ENCODE measurements at regions not wholly inside any gene's neighbourhood (a gene's known extent, or its start where the extent isn't known, plus 50 kb on each side); places are given as distances from the start of the nearest gene placed in this dataset.

DNA sequence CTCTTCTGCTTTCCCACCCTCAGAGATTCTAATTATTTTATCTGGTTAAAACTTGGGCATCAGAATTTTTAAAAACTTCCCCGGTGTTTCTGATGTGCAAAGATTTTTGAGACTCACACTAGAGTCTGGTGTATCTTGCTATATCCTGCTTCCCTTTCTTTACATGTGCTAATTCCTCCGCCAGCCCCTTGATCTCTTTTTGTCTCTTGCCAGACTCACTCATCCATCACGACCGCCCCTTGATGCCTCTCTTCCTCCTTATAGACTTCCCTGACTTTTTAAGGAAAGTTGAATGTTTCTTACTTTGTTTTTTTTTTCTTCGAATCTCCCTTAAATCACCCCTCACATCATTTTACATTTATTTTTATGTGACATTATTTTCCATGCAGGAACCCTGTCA, 274.9 kb upstream of the PITX2 start:
- DNase-seq (ENCODE audit: low read depth), result no peak

DNA sequence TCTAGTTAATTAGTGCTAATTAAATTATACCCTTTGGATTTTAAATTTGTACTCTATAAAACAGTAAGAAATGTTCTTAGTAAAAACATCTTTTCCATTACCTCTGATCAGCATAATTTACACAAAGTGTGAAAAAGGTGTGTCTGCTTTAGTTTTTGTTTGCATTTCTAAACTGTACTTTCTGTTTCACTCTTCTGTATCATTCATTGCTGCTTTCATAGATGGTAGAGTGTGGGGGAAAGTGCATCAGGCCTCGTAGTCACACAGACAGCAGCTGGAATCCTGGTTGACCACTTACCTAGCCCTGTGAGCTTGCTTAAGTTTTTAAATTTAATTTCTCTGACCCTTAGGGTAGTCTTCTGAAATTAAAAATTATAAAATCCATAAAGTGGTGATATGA, 275.4 kb upstream of the PITX2 start:
- no peak for DNase-seq (ENCODE audit: low read depth)

DNA sequence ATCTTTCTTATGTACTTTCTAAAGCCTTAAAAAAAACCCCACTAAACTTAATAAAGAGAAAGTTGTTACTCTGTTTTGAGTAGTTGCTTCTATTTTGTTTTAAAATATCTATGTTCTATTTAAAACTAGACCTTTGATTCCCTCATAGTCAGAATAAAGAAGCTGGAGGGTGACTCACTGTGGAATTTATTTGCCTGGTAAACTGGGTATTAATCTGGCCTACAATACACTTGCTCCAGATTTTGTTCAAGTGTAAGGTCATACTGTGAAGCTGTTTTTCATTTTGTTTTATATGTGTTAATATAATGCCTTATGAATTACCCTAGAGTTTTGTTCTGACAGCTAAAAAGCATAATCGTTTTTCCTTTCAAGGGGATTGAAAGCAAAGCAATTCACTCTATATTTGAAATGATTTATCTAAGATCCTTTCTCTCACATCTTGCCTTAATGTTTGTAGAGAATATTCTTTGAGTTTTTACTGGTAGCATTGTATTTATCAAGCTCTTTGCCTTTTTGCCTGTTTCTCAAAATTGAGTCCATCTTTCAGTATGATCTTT, 277.4 kb upstream of the PITX2 start:
- peak; percentile 21 for DNase-seq (ENCODE audit: low read depth)

DNA sequence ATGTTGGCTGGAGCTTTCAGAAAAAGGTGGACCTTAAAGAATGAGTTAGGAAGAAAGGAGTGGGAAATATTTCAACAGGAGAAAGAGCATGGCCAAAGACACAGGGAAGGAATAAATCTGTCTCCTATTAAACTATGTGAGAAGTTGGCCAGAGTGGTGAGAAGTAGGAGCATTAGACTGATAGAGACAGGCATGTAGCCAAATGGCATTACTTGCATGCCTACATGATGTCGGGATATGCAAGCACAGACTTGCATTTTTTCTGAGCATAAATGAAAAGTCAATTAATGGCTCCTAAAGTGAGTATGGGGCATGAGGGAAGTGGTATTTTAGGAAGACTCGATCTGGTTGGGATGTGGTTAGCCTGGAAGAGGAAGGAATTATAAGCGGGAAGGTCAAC, 279.6 kb upstream of the PITX2 start:
- DNase-seq (ENCODE audit: low read depth), result no peak

DNA sequence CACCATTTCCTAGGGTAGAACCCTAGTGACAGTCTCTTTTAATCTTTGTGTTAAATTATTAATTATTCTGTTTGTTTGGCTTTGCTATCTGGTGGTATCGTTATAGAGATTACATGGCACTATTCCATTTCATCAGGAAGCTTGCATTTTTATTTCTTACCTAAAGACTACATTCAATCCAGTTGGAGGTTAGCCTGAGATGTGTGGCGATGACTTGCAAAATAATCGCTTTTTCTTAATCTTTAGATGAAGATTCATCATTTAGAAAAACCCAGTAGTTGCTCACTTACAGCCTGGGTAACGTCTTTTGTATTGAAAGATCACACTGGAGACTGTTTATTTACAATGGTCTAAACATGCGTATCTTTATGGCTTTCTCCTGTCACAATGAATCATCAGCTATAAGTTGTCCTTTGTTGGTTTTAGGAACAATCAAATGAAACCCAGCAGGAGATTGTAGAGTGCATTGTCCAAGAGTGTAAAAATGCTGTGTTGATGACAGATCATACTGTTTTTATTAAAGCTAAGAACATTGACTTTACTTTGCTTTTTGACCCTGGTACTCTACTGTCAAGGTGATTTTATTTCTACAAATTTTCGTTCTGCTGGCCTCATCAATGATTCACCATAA, 281.7 kb upstream of the PITX2 start:
- peak; percentile 50 for DNase-seq (ENCODE audit: low read depth)

DNA sequence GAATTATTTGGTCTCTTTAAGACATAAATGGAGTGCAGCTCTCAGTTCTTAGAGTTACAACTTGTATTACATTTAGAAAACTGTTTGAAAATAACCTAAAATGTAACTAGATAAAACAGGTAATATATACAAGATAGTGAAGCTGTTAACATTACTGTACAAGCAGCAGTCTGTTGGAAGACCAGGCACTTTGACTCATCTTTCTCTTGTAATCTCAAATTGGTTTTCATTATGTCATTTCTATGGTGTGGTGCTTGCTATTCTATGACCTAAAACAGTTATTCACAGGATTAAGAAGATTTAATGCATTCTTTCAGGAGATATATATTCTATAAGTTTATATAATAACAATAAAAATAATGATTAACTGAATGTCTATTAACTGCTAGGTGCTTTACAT, 282.5 kb upstream of the PITX2 start:
- DNase-seq (ENCODE audit: low read depth), result no peak

DNA sequence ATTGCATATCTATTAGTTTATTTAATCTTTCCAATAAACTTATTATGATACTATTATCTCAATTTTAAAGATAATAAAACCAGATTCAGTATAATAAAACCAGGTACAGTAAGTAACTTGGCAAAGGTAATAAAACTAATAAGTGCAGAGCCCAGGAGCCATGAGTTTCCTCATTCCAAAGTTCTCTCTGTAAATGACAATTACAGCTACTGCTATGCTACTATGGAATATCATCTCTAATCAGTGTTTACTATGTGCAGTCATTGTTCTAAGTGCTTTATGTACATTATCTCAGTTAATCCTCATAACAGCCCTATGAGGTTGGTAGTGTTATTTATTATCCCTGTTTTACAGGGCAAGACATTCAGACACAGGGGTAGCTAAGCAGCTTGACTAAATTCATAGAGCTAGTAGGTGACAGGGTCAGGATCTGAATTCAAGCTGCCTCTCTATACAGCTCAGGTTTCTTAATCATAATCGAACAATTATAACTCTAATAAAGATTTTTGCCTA, 285.0 kb upstream of the PITX2 start:
- no peak for DNase-seq (ENCODE audit: low read depth)

DNA sequence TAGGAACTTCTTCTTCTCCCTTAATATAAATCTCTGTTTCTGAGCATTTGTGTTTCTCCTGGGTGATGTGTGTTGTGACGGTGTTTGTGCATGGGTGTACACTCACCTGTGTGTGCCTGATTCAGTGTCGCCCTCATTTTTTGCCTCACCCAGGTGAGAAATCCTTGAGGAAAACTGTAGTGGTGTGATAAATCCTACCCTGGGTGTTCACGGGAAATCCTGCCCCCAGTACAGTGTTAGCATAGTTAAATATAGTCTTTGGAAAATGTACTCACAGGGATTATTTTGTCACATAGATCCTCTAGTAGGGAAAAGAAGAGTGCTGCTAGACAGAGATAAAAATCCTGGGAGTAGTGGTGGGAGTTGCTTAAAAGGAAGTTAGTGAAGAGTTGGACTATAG, 291.9 kb upstream of the PITX2 start:
- no peak for DNase-seq (ENCODE audit: low read depth)

DNA sequence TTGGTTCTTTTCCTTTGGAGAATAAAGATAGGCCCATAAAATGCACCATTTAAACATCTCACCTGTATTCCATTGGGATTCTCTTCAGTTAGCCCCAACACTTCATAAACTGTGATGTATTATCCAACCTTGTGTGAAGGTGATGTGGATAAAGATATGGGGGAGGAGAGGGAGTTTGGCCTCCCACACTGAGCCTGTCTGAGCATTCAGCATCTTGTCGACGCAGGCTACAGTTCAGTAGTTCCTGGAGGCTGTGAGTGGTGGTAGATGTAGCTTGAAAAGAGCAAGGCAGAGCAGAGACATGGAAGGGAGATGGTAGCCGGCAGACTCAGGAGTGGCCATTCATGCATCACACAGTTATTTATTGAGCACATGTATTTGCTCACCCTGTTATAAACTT, 292.4 kb upstream of the PITX2 start:
- DNase-seq (ENCODE audit: low read depth), result no peak

DNA sequence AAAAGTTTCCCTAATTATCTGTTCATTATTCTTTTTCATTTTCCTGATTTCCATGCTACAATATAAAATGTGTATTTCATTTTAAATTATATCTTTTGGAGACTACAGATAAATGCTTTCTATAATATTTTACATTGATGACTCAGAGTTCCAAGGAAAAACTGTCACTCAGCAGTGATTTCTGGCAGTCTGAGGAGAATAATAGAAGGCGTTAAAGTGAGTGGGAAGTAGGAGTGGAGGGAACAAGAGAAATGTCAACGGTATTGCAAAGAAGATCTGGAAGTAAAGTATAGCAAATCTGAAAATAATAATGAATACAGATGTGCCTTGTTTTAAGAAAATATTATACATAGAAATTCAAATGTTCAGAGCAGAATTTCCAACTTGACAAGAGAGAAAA, 293.6 kb upstream of the PITX2 start:
- no peak for DNase-seq (ENCODE audit: low read depth)

DNA sequence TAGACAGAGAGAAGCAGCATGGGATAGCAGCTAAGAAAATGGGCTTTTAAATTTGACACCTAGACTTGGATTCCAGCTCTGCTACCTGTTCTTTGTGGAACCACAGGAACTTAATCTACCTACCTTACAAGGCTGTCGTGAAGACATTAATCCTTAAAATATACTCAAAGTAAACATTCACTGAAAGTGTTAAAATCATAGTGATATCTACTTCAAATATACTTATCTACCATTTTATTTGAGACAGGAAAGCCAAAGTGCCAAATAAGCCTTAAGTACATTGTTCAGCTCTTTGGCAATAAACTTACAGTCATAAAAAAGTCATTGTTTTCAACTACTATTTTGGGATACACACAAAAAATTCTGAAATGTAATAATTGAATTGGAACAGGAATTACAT, 295.0 kb upstream of the PITX2 start:
- no peak for DNase-seq (ENCODE audit: low read depth)

DNA sequence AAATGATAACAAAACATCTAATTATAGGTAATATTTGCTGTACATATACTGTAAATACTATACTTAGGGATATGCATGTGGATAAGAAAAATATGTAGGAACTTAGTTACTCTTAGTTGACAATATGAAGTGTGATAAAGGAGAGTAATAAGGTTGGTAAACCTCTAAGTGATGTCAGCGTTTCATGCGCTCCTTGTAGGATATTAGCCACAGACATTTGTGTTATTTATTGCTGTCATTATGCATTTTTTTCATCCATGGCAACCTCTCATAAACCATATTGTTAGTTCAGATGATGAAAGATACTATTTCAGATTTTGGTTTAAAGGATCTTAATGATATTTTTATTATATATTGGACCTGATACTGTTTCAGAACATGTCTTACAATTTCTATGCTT, 298.1 kb upstream of the PITX2 start:
- DNase-seq (ENCODE audit: low read depth), result no peak

DNA sequence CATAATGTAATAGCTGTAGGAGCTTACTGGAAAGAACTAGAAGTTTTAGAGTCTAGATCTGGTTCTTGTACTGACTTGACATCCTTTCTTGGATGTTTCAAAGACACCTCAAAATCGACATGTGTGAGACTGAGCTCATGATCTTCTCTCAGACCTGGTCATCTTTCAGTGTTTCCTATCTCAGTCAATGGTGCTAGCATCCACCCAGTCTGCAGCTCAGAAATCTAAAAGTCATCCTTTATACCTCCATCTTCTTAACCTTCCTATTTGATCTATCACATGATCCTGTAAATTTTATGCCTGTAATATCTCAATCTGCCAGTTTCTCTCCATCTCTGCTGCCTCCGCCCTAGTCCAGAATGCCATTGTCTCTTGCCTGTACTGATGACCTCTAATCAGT, 301.9 kb upstream of the PITX2 start:
- DNase-seq (ENCODE audit: low read depth), result no peak

DNA sequence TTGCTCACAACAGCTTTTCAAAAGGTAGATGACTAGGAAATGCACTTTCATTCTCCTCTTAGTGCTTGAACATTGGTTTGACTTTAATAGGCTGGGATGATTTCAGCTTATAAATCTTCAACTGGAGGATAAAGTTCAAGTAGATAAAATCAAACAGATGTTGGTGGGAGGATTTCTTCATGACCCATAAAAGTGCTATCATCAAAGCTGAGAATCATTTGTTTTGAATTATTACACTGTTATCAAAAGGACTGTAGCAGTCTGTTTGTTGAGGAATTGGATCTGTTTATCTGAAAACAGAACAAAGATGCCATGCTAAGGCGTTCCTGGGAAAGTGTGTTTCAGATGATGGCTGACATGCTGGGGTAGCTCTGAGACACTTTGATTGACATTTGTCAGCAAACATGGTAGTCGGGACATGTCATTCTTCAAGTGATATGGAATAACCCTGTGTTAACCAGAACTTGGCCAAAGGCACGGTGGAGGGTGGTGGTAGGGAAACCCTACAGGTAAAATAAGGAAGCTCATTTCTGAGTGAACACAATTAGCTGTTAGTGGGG, 304.0 kb upstream of the PITX2 start:
- DNase-seq (ENCODE audit: low read depth), result no peak

DNA sequence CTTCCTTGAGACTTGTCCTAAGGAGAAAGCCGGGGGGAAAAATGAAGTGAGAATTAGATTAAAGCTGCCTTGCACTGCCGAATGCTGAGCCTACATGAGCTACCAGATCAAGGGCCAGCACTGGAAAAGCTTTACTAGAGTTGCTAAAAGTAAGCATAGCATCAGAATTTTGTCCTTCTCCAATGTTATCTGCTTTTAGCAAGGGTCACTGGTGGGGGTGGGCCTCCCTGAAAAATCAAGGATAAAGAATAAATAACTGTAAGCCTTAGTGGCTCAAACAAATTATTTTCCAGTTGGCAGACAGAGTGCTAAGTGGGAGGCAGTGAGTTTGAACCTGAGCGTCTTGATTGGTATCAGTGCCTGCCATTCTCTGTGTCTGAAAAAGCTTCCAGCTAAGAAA, 310.5 kb upstream of the PITX2 start:
- DNase-seq (ENCODE audit: low read depth), result no peak

DNA sequence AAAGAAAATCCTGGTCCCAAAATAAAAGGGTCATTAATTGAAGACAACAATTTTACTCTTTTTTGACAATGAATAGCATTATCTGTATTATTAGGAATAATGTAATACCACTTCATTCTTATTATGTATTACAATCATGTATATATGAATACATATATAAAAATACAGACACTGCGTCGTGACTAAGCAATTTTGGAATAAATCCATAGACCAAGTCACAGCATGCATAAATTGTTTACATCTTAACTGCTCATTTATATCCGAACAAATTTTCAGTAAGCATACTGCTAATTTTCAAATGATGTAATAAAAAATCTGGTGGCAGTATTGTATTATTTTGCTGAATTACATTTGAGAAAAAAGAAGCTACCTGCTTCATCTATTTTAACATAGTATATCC, 321.6 kb upstream of the PITX2 start:
- DNase-seq (ENCODE audit: low read depth), result no peak

DNA sequence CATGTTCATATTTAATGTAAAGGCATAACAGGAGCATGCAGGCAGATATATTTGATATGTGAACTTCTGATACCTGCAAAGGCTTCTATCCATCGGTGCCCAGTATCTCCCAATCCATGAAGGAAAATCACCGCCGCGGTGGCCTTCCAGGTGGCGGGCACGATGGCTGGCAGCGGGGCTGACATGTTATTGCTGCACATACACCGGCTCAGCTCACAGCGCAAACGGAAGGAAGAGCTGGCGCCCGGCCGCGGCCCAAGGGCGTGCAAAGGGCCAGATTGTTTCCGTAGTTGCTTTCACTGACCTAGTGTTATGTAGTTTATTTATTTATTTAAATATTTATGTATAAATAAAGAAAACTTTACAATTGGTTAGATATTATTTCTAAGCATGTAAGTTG, 322.7 kb upstream of the PITX2 start:
- no peak for DNase-seq (ENCODE audit: low read depth)

DNA sequence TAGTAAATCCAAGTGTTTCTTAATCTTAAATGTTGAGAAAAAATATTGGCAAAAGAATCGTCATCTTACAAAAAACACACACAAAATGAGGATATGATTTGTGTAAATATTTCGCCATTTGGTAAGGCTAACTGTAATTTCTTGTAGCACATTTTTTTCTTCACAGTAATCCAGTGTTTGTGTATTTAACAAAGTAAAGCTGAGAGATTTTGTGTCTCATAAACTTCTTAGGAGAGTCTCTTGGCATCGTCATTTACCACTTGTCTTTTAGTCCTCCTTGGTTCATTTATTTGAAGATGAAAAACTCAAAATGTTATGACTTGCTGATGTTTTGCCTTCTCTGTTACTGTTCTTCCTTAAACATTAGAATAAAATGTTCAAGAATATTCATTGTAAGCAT, 326.7 kb upstream of the PITX2 start:
- no peak for DNase-seq (ENCODE audit: low read depth)

DNA sequence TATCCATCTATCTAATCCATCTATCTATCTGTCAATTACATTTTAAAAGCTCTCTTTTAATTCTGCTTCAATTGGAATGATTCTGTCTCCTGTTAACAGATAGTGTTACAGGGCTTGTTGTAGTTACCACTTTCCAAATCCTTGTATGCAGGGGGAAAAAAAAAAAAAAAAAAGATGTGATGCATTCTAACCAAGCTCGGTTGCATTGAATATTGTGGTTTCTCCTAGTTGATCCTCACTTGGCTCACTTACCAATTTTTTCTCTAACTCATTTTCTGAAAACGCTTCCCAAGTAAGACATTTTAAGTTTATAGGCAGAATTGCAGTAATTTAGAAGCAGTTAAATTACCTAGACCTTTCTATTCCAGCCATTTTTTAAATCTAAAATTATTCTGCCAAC, 327.9 kb upstream of the PITX2 start:
- no peak for DNase-seq (ENCODE audit: low read depth)

DNA sequence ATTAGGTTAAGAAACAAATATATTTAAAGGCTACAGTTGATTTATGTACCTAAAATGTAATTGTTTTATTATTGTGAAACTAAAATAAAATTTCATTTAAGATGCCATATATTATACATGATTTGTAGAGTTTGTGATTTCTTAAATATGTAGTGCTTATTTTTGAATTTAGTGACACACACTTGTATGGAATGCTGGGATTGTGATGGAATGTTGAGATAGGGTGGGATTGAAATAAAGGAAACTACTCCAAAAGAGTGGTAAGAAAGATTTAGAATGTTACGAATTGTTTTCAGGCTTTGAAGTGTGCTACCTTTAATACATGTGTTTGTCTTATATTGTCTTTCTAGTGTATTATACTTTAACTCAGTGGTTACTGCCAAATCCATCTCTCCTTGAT, 330.3 kb upstream of the PITX2 start:
- DNase-seq (ENCODE audit: low read depth), result peak; percentile 6

DNA sequence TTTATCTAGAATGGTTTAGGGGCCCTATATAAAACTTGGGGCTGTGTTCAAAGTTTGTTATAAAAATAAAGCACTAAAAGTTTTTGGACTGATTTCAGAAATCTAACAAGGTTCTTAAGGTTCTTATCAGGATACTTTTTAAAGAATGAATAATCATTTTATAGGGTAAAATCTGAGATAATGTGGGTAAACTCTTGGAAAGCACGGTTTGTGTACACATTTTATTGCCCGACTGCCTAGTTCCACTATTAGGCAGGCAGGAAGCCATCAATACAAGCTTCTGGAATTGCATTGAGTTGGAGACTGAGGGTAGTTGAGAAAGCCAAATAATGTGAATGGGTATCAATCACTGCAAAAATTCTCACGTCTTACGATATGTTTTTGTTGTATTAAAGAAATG, 331.0 kb upstream of the PITX2 start:
- DNase-seq (ENCODE audit: low read depth), result no peak

DNA sequence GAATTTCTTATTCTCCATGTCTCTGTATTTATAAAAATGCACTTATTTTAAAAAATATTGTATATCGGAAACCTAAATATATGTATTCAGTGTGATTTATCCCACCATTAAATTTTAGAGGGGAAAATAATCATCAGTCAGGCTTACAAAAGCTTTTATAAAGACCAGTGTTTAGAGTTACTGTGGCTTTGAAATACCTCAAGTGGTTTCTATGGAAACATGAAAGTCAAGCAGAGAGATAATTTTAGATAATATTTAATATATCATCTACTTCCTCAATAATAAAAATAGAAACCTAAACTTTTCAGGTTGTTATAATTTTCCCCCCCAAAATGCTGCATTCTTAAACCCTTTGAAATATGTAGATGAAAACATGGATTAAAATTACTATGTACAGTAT, 332.9 kb upstream of the PITX2 start:
- DNase-seq (ENCODE audit: low read depth), result no peak

DNA sequence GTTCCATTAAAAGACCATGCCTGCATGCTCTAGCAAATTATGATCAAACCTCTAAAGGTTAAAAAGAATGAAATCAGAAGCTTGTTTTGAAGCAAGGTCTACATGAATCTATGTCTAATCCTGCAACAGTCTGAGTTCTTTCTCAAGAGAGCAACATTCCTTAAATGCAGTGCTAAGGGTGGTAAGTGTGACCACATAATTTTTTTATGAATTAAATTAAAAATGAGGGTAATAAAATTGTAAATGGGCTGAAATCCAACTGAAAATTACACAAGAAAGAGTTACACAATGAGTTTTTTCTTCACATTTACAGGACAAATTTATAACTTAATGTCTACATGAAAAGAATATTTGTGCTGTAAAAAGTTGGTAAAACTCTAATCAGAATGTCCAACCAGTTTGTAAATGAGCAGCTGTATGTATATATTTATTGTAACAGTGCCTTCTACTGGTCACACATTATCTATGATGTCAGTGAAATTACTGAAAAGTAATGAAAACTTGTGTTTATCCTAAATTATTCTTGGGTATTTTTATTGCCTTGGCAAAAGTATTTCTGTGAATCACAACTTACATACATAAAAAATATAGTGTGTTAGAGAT, 336.3 kb upstream of the PITX2 start:
- DNase-seq (ENCODE audit: low read depth), result peak; percentile 49

DNA sequence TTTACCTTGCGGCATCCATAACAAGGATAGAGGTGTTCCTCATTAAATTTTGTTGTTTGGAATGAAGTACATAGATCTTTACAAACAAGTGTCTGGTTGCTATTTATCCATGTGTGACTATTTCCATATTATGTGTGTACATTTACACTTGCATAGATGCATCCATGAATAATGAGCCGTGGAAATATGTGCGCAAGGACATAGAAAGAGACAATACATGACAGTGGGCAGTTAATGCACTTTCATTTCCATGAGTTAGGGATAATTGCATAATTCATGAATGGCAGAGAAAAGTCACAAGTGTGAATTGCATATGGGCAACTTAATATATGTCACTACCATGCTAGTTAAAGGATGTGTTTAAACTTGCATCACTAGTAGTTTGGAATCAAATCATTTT, 338.2 kb upstream of the PITX2 start:
- no peak for DNase-seq (ENCODE audit: low read depth)

Measured in ELR (cell line).